ENCODE measurements at regions not wholly inside any gene's neighbourhood (a gene's known extent, or its start where the extent isn't known, plus 50 kb on each side); places are given as distances from the start of the nearest gene placed in this dataset.
"Not testable (repeated sequence)": the region's sequence is repeated elsewhere in the genome, so short reads cannot be mapped to it uniquely, and the experiment has no call there.

DNA sequence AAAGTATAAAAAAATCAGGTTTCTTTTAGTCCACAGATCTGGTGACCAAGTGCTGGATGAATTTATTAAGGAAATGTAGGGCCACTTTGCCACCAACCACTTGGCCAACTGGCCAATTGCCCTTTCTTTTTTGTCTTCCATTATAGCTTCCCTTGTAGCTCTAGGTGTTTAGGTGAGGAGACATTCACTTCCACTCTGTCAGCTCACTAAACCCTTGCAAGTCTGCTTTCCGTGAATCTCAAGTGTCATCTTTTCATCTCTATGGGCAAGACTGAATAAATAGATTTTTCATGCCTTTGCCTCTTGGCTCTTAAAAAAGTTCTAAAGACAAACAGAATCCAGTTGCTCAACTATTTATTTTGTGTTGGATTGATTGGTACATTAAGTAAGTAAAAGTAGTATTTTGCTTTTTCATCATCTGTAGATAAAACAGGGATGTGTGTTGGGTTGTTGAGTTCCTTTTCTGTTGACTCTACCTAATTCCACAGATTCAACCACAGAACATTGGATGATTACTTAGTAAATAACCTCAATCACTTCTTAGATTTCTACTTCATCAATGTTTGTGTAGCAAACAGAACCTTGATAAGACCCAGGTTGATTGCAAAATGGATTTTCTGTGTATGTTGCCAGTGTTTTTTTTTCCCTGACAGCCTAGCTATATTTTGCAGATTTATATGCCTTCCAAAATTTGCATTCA, 68.1 kb upstream of the GRXCR1 start:
- no peak for DNase-seq (ENCODE audit: low read depth, low spot score)

DNA sequence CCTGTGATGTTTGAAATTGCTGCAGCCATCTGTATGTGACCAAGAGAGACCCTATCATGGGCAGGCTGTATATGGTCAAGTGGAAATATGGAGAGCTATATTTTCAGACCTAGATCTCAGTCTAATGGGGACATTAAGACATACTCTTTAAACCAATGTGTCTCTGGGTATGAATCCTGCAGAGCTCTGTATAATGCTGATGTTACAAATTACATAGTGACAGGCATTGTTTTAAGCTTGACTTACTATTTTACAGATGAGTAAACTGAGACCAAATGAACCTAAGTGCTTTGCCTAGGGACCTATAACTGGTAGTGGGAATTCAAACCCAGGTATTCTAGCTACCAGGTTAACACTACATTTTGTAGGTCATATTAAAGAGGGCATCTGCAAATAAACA, 71.3 kb upstream of the GRXCR1 start:
- DNase-seq (ENCODE audit: low read depth, low spot score): no peak

DNA sequence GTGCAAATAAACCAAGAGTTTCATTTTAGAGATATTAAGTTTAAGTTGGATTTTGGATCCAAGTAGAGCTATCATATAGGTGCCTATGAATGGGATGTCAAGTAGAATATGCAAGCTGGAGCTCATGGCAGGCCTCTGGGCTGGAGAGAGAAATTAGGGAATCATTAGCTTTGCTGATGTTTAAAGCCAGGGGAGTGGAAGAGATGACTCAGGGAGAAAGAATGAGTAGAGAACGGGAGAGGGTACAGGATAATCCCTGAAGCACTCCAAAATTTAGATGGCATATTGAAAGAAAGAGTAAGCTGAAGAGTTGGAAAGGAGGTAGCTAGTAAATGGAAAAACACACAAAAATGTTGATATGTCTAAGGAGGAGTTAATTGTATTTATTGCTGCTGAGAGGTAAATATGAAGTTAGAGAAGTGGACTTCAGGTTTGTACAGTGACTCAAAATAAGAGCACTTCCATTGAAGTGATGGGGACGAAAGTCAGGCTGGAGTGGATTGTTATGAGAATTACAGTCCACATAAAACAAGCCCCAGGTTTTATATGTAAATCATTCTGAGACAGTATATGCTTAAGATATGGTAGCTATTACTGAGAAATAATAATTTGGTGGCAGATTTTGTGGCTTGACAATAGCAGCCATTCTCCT, 72.5 kb upstream of the GRXCR1 start:
- no peak for DNase-seq (ENCODE audit: low read depth, low spot score)

DNA sequence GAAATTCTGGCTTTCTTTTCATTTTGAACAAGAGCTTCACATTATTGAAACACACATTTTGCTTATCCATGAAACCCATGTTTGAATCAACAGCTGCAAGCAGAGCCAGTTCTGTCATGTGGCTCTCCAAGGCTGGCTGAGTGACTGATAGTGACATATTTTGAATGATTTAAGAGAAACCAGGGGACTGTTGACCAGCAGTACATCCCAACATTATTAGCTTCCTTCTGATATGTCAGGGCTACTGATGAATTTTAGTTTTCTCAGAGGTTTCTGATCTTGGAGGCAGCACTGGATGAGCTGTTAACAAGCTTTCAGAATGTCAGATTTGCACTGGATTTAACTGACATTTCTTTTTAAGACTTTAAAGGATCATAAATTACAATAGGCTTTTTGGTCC, 74.6 kb upstream of the GRXCR1 start:
- DNase-seq (ENCODE audit: low read depth, low spot score): no peak

DNA sequence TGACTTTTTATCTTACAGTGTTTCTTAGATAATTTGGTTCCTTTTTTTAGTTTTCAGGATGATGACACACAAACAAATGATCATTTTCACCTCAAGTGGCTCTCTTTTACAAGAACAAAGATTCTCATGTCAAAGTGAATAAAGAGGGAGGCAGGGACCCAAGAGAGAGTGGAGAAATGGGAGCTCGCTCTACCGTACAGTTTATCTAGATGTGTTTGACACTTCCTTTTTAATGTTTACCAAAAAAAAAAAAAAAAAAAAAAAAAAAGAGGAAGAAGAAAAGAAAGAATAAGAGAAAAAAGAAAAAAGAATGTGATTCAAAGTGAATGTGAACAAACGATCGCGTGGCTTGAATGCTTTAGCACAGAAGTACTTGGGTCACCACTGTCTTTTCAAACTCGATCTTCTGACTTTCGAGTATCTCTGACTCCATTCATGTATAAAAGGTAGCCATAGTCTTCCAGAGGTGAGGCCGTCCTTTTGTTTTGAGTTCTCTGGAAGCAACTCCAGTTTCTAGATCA, 75.6 kb upstream of the GRXCR1 start:
- DNase-seq (ENCODE audit: low read depth, low spot score): no peak

DNA sequence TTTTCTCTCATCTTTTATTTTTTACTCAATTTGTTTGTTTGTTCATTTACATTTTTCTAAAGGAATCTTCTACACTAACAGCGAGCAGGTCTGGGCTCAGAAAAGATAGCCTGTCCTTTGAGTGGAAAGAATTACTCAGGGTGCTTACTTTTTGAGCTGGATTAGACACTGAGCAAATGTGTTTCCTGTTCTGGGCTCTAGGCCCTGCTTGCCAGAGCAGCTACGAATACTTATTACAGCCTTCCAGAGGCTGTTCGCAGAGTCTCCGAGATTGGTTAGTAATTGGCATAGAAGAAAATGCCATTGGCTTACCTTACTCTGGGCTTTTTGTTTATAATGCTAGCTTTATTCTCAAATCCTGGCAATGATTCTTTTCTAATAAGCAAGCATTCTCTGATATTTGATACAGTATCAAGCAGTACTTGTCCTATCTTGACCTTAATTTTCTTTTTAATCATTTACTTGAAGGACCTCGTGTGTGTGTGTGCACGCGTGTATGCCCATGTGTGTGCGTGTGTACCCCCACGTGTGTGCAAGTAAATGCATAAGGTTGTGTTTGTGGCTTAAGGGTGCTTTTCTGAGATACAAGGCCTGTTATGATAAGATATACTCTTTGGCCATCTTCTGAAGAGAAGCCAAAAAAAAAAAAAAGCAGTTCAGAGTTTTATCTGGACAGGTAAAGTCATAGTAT, 76.2 kb upstream of the GRXCR1 start:
- DNase-seq (ENCODE audit: low read depth, low spot score): no peak

DNA sequence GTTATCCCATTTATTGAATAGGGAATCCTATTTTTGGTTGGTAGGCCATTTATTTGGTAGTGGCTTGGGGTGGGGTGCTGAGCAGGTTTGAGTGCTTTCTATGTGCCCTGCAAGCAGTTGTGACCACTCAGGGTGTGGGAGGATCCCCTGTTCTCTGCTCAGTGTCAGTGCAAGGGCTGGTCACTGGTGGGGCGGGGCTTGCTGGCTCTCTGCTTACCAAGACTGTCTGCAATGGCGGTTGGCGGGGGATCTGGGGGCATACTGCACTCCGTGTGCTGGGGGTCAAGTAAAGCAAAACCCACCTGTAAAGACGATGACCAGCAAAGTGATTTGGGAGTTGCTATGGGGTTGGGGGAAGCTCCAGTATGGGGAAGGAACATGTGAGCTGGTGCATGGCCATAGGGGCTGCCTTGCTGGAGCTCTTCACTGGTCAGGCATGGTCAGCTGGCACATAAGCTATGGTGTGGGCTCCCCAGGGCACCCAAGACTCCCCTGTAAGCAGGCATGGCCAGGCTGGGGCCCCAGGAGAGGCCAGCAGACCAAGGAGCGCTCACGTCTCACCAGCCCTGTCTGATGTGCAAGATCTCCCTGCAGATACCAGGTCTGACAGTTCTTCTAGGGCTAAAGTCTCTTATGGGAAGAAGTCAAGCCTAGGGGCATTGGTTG, 83.0 kb upstream of the GRXCR1 start:
- no peak for DNase-seq (ENCODE audit: low read depth, low spot score)

DNA sequence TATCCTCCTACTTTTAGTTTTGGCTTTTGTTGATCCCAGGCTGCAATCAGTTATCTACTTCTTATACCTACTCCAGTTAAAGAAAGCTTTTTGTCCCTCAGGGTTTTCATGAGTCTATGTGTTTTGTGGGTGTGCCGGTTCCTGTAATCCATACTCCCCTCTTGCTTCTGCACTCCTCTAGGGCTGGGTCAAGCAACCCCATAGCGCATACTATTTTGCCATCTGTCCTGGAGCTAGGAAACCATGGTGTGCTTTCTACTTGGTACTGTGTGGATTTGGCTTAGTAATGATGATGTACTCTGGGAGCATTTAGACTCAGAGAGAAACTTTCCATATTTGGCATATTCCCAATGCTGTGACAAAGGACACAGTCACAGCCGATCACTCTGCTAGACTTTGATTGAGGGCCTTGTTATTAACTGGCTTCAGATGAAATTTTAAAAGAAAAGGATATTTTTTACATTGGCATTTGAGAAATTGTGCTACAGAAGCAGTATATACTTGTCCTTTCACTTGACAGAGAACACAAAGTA, 86.1 kb upstream of the GRXCR1 start:
- no peak for DNase-seq (ENCODE audit: low read depth, low spot score)

DNA sequence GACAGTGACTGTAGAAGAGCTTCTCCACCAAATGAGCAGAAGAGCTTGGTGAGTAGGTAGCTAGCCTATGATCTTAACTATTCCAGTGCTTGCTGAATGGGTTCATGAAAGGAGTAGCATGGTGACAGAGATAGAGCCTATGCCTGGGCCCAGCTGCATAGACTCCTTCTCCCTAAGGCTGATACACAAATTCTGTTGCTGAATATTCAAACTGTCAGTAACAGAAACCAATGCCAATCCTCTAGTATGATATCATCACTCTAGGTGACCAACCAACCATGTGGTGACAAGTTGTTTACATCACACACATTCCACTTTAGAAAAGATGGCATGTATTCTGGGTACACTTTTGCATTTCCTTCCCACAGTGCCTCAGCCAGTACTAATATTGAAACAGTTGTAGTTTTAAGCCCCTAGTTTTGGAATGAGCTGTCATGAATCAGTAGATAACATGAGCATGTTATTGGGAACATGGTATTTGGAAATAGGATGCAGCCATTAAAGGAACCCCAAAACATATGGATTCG, 103.4 kb upstream of the GRXCR1 start:
- DNase-seq (ENCODE audit: low read depth, low spot score): no peak

DNA sequence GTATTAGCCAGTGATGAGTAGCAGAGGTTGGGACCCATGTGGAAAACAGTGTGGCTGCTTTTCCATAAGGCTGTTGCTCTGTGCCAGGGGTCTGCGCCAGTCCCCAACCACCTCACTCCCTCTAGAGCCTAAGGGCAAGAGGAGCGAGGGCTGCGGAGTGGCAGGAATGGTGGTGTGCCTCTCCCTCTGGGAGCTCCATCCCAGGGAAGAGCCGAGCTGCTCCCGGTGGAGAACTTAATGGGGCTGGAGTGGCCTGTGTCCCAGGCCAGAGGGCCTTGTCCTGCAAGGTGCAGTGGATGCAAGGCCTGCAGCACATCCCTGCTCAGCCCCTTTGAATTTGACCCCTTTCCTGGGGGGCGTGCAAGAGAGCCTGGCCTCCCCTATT, 105.4 kb upstream of the GRXCR1 start:
- DNase-seq (ENCODE audit: low read depth, low spot score): no peak

DNA sequence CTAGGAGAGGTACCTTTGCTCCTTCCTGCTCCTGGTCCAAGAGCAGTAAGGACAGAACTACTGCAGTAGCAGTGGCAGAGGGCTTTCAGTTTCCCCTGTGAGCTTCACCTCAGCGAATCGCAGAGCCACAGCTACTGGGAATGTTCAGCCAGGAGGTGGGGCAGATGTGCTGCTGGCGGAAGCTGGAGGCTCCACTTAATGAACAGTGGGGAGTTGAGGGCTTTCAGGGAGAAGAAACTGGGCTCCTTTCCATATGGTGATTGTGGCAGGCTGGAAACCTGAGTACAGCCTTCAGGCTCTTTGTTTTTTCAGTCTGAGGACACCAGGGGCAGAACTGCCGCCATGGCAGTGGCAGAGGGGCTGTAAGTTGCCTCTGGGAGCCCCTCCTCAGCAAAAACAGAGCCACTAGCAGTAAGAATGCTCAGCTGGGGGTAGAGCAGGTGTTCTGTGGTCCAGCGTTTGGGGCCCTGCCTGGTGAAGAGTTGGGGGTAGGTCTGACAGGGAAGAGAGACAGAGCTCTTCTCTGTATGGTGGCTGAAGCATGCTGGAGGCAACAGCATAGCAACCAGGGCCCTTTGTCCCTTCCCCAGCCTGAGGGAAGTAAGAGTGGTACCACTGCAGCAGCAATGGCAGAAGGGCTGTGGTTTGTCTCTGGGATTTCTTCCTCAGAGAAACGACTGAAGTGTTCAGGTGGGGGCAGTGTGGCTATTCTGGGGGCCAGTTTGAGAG, 106.0 kb upstream of the GRXCR1 start:
- peak; percentile 56 for DNase-seq (ENCODE audit: low read depth, low spot score)

DNA sequence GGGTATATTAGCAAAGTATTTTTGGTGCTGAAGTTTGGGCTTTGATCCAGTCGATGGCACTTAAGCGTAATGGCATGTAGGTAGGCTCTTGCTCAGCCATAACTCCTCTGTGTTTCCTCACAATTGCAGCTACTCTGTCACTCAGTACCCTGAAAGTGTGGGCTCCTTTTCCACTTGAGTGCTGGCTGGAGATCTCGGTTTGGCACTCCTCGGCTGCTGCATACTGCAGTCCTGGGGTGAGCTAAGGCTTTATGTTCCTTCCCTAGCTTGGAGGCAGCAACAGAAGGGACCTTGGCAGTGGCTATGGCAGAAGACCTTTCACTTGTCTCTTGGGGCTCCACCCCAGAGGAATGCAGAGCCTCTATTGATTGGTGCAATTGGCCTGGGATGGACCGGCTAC, 106.7 kb upstream of the GRXCR1 start:
- DNase-seq (ENCODE audit: low read depth, low spot score): no peak

DNA sequence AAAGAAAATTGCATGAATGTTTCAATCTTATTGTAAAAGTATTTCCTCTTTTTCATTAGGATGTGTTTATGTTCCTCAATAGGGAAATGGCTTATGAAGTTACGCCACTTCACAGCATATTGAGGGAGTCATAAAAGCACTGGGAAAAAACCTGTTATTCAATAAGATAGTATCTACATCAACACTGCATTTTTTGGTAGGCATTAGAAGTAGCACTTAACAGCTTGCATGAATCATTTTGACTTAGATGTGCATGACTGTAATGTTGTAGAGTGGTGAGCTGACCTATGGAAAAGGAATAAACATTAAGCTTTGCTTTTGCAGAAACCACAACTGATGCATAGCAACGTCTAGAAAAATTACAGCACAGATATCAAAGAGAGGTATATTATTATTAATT, 111.2 kb upstream of the GRXCR1 start:
- no peak for DNase-seq (ENCODE audit: low read depth, low spot score)

DNA sequence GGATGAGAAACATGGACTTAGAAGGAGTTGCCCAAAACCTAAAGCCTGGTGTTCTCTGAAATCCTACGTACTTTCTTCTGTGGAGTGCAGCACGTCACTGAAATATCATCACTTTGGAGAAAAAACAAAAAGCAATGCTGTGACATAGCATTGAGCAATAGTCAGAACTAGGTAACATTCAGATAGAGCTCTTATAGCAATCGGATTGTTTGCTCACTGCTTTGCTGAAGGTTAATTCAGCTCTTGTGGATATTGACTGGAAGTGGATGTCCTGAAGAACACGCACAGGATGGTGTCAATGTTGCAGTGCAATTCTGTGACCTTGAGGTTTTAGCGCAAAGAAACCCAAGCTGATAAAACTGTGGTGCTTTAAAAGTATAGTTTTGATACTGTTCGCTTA, 114.2 kb upstream of the GRXCR1 start:
- no peak for DNase-seq (ENCODE audit: low read depth, low spot score)

DNA sequence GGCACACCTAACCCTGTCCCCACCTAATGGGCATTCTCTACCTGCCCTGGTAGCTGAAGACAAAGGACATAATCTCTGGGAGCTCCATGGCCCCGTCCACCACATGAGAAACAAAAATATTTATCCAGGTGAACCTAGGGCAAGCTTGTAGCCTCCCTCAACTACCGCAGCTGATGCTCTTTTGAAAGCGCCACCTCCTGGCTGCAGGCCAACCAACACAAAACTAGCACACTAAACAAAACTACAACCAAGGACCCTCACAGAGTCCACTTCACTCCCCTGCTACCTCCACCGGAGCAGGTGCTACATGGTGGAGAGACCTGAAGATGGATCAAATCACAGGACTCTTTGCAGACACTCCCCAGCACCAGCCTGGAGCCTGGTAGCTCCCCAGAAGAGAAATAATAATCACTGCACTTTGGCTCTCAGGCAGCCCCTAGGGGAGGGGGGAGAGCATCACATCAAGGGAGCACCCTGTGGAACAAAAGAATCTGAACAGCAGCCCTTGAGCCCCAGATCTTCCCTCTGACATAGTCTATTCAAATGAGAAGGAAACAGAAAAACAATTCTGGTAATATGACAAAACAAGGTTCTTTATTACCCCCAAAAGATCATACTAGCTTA, 111.3 kb upstream of the ATP8A1 start:
- DNase-seq (ENCODE audit: low read depth, low spot score): no peak

DNA sequence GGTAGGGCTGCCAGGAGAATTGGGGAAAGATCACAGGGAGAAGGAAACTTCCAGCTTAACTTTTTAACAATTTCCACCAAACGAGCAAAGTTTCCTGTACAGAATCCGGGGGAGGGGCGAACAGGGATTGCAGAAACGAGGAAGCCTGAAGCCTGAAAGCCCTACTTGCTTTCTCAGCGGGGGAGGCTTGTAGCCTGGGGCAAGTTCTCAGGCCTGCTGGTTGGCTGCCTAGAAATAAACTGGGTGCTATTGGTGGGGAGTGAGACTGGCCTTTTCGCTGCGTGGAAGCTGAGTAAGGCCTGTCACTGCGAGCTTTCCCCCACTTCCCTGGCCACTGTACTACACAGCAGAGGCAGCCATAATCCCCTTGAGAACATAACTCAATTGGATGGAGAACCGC, 110.8 kb upstream of the ATP8A1 start:
- DNase-seq (ENCODE audit: low read depth, low spot score): no peak

DNA sequence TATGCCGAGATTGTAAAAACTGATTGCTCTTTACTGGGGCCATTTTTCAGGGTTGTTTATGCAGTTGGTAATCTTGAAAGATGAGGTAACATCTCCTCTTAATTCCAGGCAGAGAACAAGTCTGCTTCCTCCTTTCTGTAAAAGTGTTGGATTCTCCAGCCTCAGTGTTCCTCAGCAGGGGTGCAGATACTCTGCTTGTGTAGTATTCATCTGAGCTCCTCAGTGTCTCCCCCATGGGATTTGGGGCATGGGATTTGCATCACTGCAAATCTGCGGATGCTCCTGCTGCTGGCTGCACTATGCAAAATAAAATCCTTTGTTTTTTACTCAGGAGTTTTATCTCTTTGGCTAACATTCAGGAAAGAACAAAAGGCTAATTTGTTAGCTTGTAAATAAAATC, 104.9 kb upstream of the ATP8A1 start:
- DNase-seq (ENCODE audit: low read depth, low spot score): no peak

DNA sequence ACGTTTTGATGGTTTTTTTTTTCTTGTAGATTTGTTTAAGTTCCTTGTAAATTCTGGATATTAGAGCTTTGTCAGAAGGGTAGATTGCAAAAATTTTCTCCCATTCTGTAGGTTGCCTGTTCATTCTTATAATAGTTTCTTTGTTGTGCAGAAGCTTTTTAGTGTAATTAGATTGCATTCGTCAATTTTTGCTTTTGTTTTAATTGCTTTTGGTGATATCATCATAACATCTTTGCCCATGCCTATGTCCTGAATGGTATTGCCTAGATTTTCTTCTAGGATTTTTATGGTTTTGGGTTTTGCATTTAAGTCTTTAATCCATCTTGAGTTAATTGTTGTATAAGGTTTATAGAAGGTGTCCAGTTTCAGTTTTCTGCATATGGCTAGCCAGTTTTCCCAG, 98.1 kb upstream of the ATP8A1 start:
- not testable (repeated sequence) for DNase-seq (ENCODE audit: low read depth, low spot score)

DNA sequence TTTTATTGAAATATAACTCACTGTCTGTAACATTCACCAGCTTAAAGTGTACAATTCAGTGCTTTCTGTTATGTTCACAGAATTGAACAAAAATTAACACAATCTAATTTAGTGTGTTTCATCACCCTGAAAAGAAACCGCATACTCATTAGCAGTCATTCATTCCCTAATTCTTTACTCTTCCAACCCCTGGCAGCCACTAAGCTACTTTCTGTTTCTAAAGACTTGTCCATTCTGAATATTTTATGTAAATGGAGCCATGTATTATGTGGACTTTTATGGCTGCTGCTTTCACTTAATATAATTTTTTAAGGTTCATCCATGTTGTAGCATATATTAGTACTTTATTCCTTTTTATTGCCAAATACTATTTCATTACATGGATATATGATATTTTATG, 94.7 kb upstream of the ATP8A1 start:
- DNase-seq (ENCODE audit: low read depth, low spot score): no peak

DNA sequence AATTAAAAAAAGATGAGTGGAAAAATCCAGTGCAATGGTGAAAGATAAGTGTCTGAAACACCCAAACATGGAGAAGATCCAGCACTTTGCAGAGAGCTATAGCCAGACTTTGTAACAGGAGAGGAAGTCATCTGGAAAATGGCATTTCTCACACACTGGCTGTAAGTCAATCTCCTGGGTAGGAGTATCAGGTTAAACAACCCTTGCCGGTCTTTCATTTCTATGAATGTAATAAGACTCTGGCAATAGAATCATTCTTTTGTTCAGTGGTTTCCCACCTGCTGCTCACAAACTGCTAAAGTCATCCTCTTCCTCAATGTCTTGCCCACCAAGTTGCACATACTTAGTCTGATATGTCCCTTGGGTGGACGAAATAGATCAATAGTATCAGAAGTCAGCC, 94.0 kb upstream of the ATP8A1 start:
- no peak for DNase-seq (ENCODE audit: low read depth, low spot score)

DNA sequence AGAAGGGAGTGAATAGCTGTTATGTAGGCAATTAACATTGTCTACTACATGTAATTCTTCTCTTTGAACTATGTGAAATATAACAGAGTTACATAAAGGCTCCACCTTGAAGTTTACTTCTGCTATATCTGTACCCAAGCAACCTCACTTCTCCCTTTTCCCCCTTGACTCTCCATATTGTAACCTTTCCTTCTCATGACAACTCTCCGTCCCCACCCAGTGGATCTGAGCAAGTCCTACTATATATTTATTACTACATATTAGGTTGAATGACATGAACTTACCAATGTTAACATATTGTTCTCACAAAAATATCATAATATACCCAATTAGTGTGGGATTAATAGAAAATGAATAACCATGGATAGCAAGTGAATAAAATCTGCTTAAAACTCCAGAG, 93.2 kb upstream of the ATP8A1 start:
- no peak for DNase-seq (ENCODE audit: low read depth, low spot score)

All from iPS DF 19.7 (cell line).